GM12878 (cell line): ENCODE measurements at regions not wholly inside any gene's neighbourhood (a gene's known extent, or its start where the extent isn't known, plus 50 kb on each side); places are given as distances from the start of the nearest gene placed in this dataset.

Experiments used
- ATAC-seq: fragments of 200-7000 bp; cut with Tn5 transposase; 3 replicates; pipeline ENCODE4 v1.9.1; 2020; ENCODE audit warnings: mild to moderate bottlenecking, moderate library complexity
- BruUV-seq: library from RNA; stranded (reverse); fragments of 400-500 nt; replicated peaks from 2 replicates; lab custom pipeline; 2021; lab: Mats Ljungman, UMichigan
- CTCF ChIA-PET: fragments of 300-600 bp; sonication (Branson Sonifier 250); formaldehyde crosslinking; extraction: SDS; loops from one replicate; lab custom pipeline; 2021; ENCODE audit warnings: inconsistent platforms; lab: Yijun Ruan, JAX
- POLR2A ChIA-PET: fragments of 350-600 bp; formaldehyde crosslinking; extraction: SDS; loops from one replicate; lab custom pipeline; 2021; ENCODE audit warnings: inconsistent platforms; lab: Charles Lee
- RAD21 ChIA-PET: fragments of 300-600 bp; sonication (Branson Sonifier 250); formaldehyde crosslinking; loops from one replicate; lab custom pipeline; 2023; ENCODE audit warnings: antibody characterized with exemption; ENCODE audit not compliant: unreplicated experiment; lab: Charles Lee
- SMC1A ChIA-PET: fragments of 300-600 bp; sonication (Branson Sonifier 250); formaldehyde crosslinking; loops from one replicate; lab custom pipeline; 2023; ENCODE audit not compliant: unreplicated experiment, uncharacterized antibody; lab: Charles Lee
- DNase-seq: peaks from one replicate; pipeline ENCODE4 v3.0.0-alpha.2; 2011; ENCODE audit warnings: low read depth, low spot score
- FAIRE-seq: peaks from 3 replicates; lab custom pipeline; 2011; peaks lifted over from hg19 to GRCh38; lab: Jason Lieb, UNC
- H2AFZ ChIP-seq: 2 replicates; pipeline ENCODE4 v1.6.0; 2011; ENCODE audit warnings: low read depth, low read length, control low read depth; ENCODE audit not compliant: control insufficient read depth
- H3K27ac ChIP-seq: 2 replicates; pipeline ENCODE4 v1.5.1; 2011; ENCODE audit warnings: control low read depth; ENCODE audit not compliant: control insufficient read depth, insufficient read depth
- H3K27me3 ChIP-seq, 2 experiments: replicated peaks in 1 of 2; 2 replicates each; pipeline versions ENCODE4 v1.6.0 to v1.6.1; 2011; ENCODE audit warnings: low read length in 1 of 2; ENCODE audit not compliant: control insufficient read depth in 2 of 2, insufficient read depth in 2 of 2
- H3K36me3 ChIP-seq, 2 experiments: 2 replicates each; pipeline ENCODE4 v1.5.1; 2011; ENCODE audit warnings: low read length in 1 of 2; ENCODE audit not compliant: control insufficient read depth in 2 of 2, insufficient read depth in 2 of 2
- H3K4me1 ChIP-seq: 2 replicates; pipeline ENCODE4 v1.6.1; 2011; ENCODE audit warnings: mild to moderate bottlenecking, low read length, moderate library complexity, mixed read lengths; ENCODE audit not compliant: control insufficient read depth, insufficient read depth
- H3K4me2 ChIP-seq: 2 replicates; pipeline ENCODE4 v1.6.0; 2011; ENCODE audit warnings: control low read depth; ENCODE audit not compliant: control insufficient read depth, insufficient read depth
- H3K4me3 ChIP-seq: fragments of 200-600 bp; sonication (generic); 2 replicates; pipeline ENCODE4 v1.5.1; 2016
- H3K79me2 ChIP-seq: 2 replicates; pipeline ENCODE4 v1.6.0; 2011; ENCODE audit warnings: low read length; ENCODE audit not compliant: control insufficient read depth, insufficient read depth
- H3K9ac ChIP-seq: 2 replicates; pipeline ENCODE4 v1.8.0; 2011; ENCODE audit warnings: low read length, control low read depth, mixed read lengths; ENCODE audit not compliant: control insufficient read depth, insufficient read depth
- H3K9me3 ChIP-seq: replicated peaks from 3 replicates; pipeline ENCODE4 v1.5.1; 2011; ENCODE audit warnings: mild to moderate bottlenecking, low read length; ENCODE audit not compliant: control insufficient read depth, insufficient read depth
- H4K20me1 ChIP-seq: 2 replicates; pipeline ENCODE4 v1.6.0; 2011; ENCODE audit not compliant: control insufficient read depth, insufficient read depth
- ASH2L ChIP-seq: fragments of 300-600, 200-600 bp; sonication (generic); IDR thresholded peaks from 2 replicates; pipeline ENCODE4 v1.6.1; 2017; ENCODE audit warnings: low read depth, mild to moderate bottlenecking, borderline replicate concordance
- NKRF ChIP-seq: fragments of 450-650 bp; conservative IDR thresholded peaks from 2 replicates; pipeline ENCODE4 v1.6.1; 2017; ENCODE audit warnings: mild to moderate bottlenecking, moderate library complexity
- RAD51 ChIP-seq: fragments of 450-650 bp; IDR thresholded peaks from 2 replicates; pipeline ENCODE4 v1.6.1; 2016; ENCODE audit warnings: moderate library complexity, mild to moderate bottlenecking, inconsistent platforms
- ZBTB33 ChIP-seq: fragments of 450-650 bp; IDR thresholded peaks from 2 replicates; pipeline ENCODE4 v1.6.1; 2017; ENCODE audit warnings: mild to moderate bottlenecking
- ZNF274 ChIP-seq: IDR thresholded peaks from one replicate; pipeline ENCODE4 v1.8.0; 2011; ENCODE audit not compliant: insufficient read length, insufficient read depth
- ZNF687 ChIP-seq: fragments of 450-650 bp; IDR thresholded peaks from 2 replicates; pipeline ENCODE4 v1.6.1; 2017; ENCODE audit warnings: mild to moderate bottlenecking, moderate library complexity
- WGBS: methylation state at CpG from one replicate; pipeline ENCODE4 v1.1.6; 2016; ENCODE audit warnings: low lambda C conversion rate; ENCODE audit not compliant: insufficient replicate concordance, insufficient coverage; ENCODE audit errors: missing lambda C conversion rate; 5-methylcytosine and 5-hydroxymethylcytosine counted together
- in situ Hi-C: fragments of 300-500 bp; cut with MboI; formaldehyde crosslinking; loops from 9 replicates; pipeline ENCODE4 v1.14.3; 2018; ENCODE audit warnings: mixed read lengths
- intact Hi-C: fragments of 100-400 bp; cut with micrococcal nuclease; formaldehyde crosslinking; loops from one replicate; pipeline ENCODE4 v1.14.2; 2022; ENCODE audit not compliant: unreplicated experiment

GRCh38 chr21:36572039-36572438, 92.1 kb upstream of the CLDN14 start:
- ChIA-PET SMC1A (no interaction called here), POLR2A (no interaction called here), CTCF (interaction anchor here (1.0 kb wide), 1 partner anchor 9 kb away, joined by 4 read pairs; no protein-coding TSS in a partner anchor), RAD21 (no interaction called here)
- Histone ChIP-seq H4K20me1 (no peaks in the 10 kb centered on the region; the same call in 1 of the 2 replicates), H3K9ac (no peak overlapping the region), H3K4me3 (no peak overlapping the region), H3K4me1 (no peaks in the 10 kb centered on the region), H3K27me3 (peaks cover 0 to under 1% of the 10 kb centered on the region in 2 experiments; a peak in 1 of 4 replicates), H3K79me2 (no peaks in the 10 kb centered on the region), H3K9me3 (no peaks in the 10 kb centered on the region), H2AFZ (no peak overlapping the region), H3K36me3 (no peaks in the 10 kb centered on the region), H3K4me2 (no peak overlapping the region), H3K27ac (no peak overlapping the region)
- BruUV-seq, result no TSS peak
- FAIRE-seq (no peak), DNase-seq (no peak), ATAC-seq (no peak)
- no peak for TF ChIP-seq ASH2L
- TF ChIP-seq ZBTB33, result no peak
- intact Hi-C loops (no loop called here), in situ Hi-C loops (no loop called here)
- 87% methylated on average over 7 of the region's 7 CpGs for WGBS

- ChIA-PET SMC1A (interaction anchor here (0.7 to 1.4 kb wide), 2 partner anchors 9 to 38 kb away, joined by 3 read pairs; no protein-coding TSS in a partner anchor), RAD21 (interaction anchor here (1.1 kb wide), 1 partner anchor 70 kb away, joined by 3 read pairs; no protein-coding TSS in a partner anchor), CTCF (interaction anchor here (1.2 to 3.3 kb wide), 3 partner anchors 11 to 72 kb away, joined by 3 to 9 read pairs (median 5); no protein-coding TSS in a partner anchor), POLR2A (no interaction called here)
- Histone ChIP-seq H2AFZ (no peak overlapping the region), H3K9ac (no peak overlapping the region), H3K27ac (no peak overlapping the region), H3K27me3 (no peaks in the 10 kb centered on the region), H3K9me3 (no peaks in the 10 kb centered on the region; the same call in 2 of the 3 replicates), H4K20me1 (no peaks in the 10 kb centered on the region), H3K4me2 (no peak overlapping the region), H3K4me1 (no peaks in the 10 kb centered on the region), H3K79me2 (no peaks in the 10 kb centered on the region), H3K4me3 (no peak overlapping the region), H3K36me3 (no peaks in the 10 kb centered on the region)
- no peak for FAIRE-seq
- 48% methylated on average over 3 of the region's 3 CpGs for WGBS
- no peak for ATAC-seq
- TF ChIP-seq NKRF (no peak), ZNF274 (no peak), ZNF687 (no peak), RAD51 (no peak), ASH2L (no peak)
- DNase-seq, result no peak
- in situ Hi-C loops (no loop called here), intact Hi-C loops (no loop called here)
- no TSS peak for BruUV-seq
Measured at GRCh38 chr21:36575306-36575705, 95.4 kb upstream of the CLDN14 start.
